ENCODE measurements at regions not wholly inside any gene's neighbourhood (a gene's known extent, or its start where the extent isn't known, plus 50 kb on each side); places are given as distances from the start of the nearest gene placed in this dataset.

- TF ChIP-seq POLR2A (IDR thresholded peaks at IDR 0.05; ENCODE audit: low read depth, low read length) (no peak), POLR2AphosphoS5 (IDR thresholded peaks at IDR 0.05; ENCODE audit: low read depth, low read length) (no peak), TAF1 (IDR thresholded peaks at IDR 0.05; ENCODE audit: low read depth, low read length) (no peak), SPI1 (IDR thresholded peaks at IDR 0.05; ENCODE audit: low read depth, low read length) (no peak), PAX5 (IDR thresholded peaks at IDR 0.05; ENCODE audit: insufficient read depth, low read length, severe bottlenecking) (no peak)
These were observed 245.7 kb downstream of the PTPRU start for GRCh38 chr1:29482064-29482463.
